ENCODE measurements at regions not wholly inside any gene's neighbourhood (a gene's known extent, or its start where the extent isn't known, plus 50 kb on each side); places are given as distances from the start of the nearest gene placed in this dataset.

- peak; percentile 31 for DNase-seq (ENCODE audit: low read depth)
Observed at GRCh38 chr3:159620873-159621272, 367.8 kb upstream of the IL12A start.

GRCh38 chr3:159624616-159625015 lies 364.0 kb upstream of the IL12A start:
- DNase-seq (ENCODE audit: low read depth) = peak; percentile 13

- no peak for DNase-seq (ENCODE audit: low read depth)
Observed at GRCh38 chr3:159625594-159625993, 363.0 kb upstream of the IL12A start.

- no peak for DNase-seq (ENCODE audit: low read depth)
Observed at GRCh38 chr3:159626598-159626997, 362.0 kb upstream of the IL12A start.

GRCh38 chr3:159627229-159627628 lies 361.4 kb upstream of the IL12A start:
- DNase-seq (ENCODE audit: low read depth) = no peak

GRCh38 chr3:159627634-159628033 lies 361.0 kb upstream of the IL12A start:
- DNase-seq (ENCODE audit: low read depth) = no peak

GRCh38 chr3:159629329-159630084 lies 359.1 kb upstream of the IL12A start:
- DNase-seq (ENCODE audit: low read depth) = no peak

GRCh38 chr3:159631226-159631625 lies 357.4 kb upstream of the IL12A start:
- DNase-seq (ENCODE audit: low read depth) = no peak

- DNase-seq (ENCODE audit: low read depth) = no peak
Observed at GRCh38 chr3:159632128-159632527, 356.5 kb upstream of the IL12A start.

- DNase-seq (ENCODE audit: low read depth) = no peak
Observed at GRCh38 chr3:159632851-159633250, 355.8 kb upstream of the IL12A start.

- no peak for DNase-seq (ENCODE audit: low read depth)
Observed at GRCh38 chr3:159634483-159634882, 354.2 kb upstream of the IL12A start.

- no peak for DNase-seq (ENCODE audit: low read depth)
Observed at GRCh38 chr3:159635047-159635641, 353.5 kb upstream of the IL12A start.

GRCh38 chr3:159637883-159638542 lies 350.6 kb upstream of the IL12A start:
- DNase-seq (ENCODE audit: low read depth) = peak; percentile 44

GRCh38 chr3:159640225-159640624 lies 348.4 kb upstream of the IL12A start:
- DNase-seq (ENCODE audit: low read depth) = no peak

- no peak for DNase-seq (ENCODE audit: low read depth)
Observed at GRCh38 chr3:159643406-159643805, 345.2 kb upstream of the IL12A start.

GRCh38 chr3:159645874-159646273 lies 342.8 kb upstream of the IL12A start:
- peak; percentile 79 for DNase-seq (ENCODE audit: low read depth)

GRCh38 chr3:159649951-159650350 lies 338.7 kb upstream of the IL12A start:
- DNase-seq (ENCODE audit: low read depth) = no peak

- DNase-seq (ENCODE audit: low read depth) = no peak
Observed at GRCh38 chr3:159650726-159651125, 337.9 kb upstream of the IL12A start.

GRCh38 chr3:159652452-159652851 lies 336.2 kb upstream of the IL12A start:
- DNase-seq (ENCODE audit: low read depth) = no peak

GRCh38 chr3:159654183-159655134 lies 334.2 kb upstream of the IL12A start:
- DNase-seq (ENCODE audit: low read depth) = no peak

GRCh38 chr3:159655202-159655601 lies 333.4 kb upstream of the IL12A start:
- no peak for DNase-seq (ENCODE audit: low read depth)

GRCh38 chr3:159657176-159657575 lies 331.5 kb upstream of the IL12A start:
- no peak for DNase-seq (ENCODE audit: low read depth)
